K562 (cell line): ENCODE measurements at regions not wholly inside any gene's neighbourhood (a gene's known extent, or its start where the extent isn't known, plus 50 kb on each side); places are given as distances from the start of the nearest gene placed in this dataset.

ENCODE experiments used
- ARID4B ChIP-seq: sonication (generic); formaldehyde crosslinking; IDR thresholded peaks from 2 replicates; pipeline ENCODE4 v1.8.0; 2022; ENCODE audit warnings: mild to moderate bottlenecking, missing genetic modification reagents
- CTCF ChIP-seq, 3 experiments: IDR thresholded peaks in 2 of 3; conservative IDR thresholded peaks in 1 of 3; 2 replicates each; pipeline ENCODE4 v1.5.1; 2011 to 2012; ENCODE audit warnings: low read length in 3 of 3, mild to moderate bottlenecking in 3 of 3, control low read depth in 2 of 3, improper control_type of control experiment in 1 of 3, inconsistent platforms in 1 of 3, low read depth in 1 of 3, mixed read lengths in 1 of 3, moderate library complexity in 1 of 3; ENCODE audit not compliant: insufficient read depth in 2 of 3
- EZH2 ChIP-seq: IDR thresholded peaks from 2 replicates; pipeline ENCODE4 v1.6.1; 2012; ENCODE audit warnings: low read depth, mild to moderate bottlenecking, inconsistent platforms, low read length, borderline replicate concordance
- GATA2 ChIP-seq: sonication (generic); formaldehyde crosslinking; IDR thresholded peaks from 2 replicates; pipeline ENCODE4 v1.4.0; 2020; ENCODE audit warnings: mild to moderate bottlenecking, missing genetic modification reagents
- HMGXB4 ChIP-seq: sonication (generic); formaldehyde crosslinking; IDR thresholded peaks from 2 replicates; pipeline ENCODE4 v1.8.1; 2023; ENCODE audit warnings: mild to moderate bottlenecking, missing genetic modification reagents
- MEIS2 ChIP-seq: fragments of 450-650 bp; IDR thresholded peaks from 2 replicates; pipeline ENCODE4 v1.6.1; 2014; ENCODE audit warnings: mild to moderate bottlenecking; ENCODE audit not compliant: partially characterized antibody
- POLR2A ChIP-seq: fragments of 450-650 bp; conservative IDR thresholded peaks from 2 replicates; pipeline ENCODE4 v1.6.1; 2016

- TF ChIP-seq GATA2 (CRISPR knock-in tag) (no peak), HMGXB4 (CRISPR knock-in tag) (no peak), POLR2A (no peak), ARID4B (CRISPR knock-in tag) (no peak), MEIS2 (no peak), EZH2 (no peak), CTCF (IDR thresholded peaks at IDR 0.05 in 2 of 3, conservative IDR thresholded peaks at IDR 0.05 in 1 of 3; ENCODE audit: insufficient read depth in 2 of 3, low read depth in 1 of 3, low read length in 3 of 3) (no peak)
These were observed 132.9 kb upstream of the MYLIP start for GRCh38 chr6:15996030-15996429.
